Panc1 (cell line): ENCODE measurements at regions not wholly inside any gene's neighbourhood (a gene's known extent, or its start where the extent isn't known, plus 50 kb on each side); places are given as distances from the start of the nearest gene placed in this dataset.
"Not testable (repeated sequence)": the region's sequence is repeated elsewhere in the genome, so short reads cannot be mapped to it uniquely, and the experiment has no call there.

Experiments used
- TF ChIP-seq, protein P1 (sequence below): fragments of 450-650 bp; IDR thresholded peaks from 2 replicates; pipeline ENCODE4 v1.5.1; 2017; ENCODE audit warnings: mild to moderate bottlenecking
- TF ChIP-seq, protein P2 (sequence below), 2 experiments: IDR thresholded peaks; 2 replicates each; pipeline ENCODE4 v1.6.1; 2011 to 2012; ENCODE audit warnings: low read depth in 2 of 2, control low read depth in 1 of 2, low read length in 1 of 2, mild to moderate bottlenecking in 1 of 2, moderate library complexity in 1 of 2; ENCODE audit not compliant: insufficient read depth in 1 of 2

DNA sequence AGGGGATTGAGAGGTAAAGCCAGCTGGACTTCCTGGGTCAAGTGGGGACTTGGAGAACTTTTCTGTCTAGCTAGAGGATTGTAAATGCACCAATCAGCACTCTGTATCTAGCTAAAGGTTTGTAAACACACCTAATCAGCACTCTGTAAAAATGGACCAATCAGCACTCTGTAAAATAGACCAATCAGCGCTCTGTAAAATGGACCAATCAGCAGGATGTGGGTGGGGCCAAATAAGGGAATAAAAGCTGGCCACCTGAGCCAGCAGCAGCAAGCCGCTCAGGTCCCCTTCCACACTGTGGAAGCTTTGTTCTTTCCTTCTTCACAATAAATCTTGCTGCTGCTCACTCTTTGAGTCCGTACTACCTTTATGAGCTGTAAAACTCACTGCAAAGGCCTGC, 87.7 kb downstream of the COPRS start:
- TF ChIP-seq, protein P1, sequence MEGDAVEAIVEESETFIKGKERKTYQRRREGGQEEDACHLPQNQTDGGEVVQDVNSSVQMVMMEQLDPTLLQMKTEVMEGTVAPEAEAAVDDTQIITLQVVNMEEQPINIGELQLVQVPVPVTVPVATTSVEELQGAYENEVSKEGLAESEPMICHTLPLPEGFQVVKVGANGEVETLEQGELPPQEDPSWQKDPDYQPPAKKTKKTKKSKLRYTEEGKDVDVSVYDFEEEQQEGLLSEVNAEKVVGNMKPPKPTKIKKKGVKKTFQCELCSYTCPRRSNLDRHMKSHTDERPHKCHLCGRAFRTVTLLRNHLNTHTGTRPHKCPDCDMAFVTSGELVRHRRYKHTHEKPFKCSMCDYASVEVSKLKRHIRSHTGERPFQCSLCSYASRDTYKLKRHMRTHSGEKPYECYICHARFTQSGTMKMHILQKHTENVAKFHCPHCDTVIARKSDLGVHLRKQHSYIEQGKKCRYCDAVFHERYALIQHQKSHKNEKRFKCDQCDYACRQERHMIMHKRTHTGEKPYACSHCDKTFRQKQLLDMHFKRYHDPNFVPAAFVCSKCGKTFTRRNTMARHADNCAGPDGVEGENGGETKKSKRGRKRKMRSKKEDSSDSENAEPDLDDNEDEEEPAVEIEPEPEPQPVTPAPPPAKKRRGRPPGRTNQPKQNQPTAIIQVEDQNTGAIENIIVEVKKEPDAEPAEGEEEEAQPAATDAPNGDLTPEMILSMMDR, result not testable (repeated sequence)
- TF ChIP-seq, protein P2, sequence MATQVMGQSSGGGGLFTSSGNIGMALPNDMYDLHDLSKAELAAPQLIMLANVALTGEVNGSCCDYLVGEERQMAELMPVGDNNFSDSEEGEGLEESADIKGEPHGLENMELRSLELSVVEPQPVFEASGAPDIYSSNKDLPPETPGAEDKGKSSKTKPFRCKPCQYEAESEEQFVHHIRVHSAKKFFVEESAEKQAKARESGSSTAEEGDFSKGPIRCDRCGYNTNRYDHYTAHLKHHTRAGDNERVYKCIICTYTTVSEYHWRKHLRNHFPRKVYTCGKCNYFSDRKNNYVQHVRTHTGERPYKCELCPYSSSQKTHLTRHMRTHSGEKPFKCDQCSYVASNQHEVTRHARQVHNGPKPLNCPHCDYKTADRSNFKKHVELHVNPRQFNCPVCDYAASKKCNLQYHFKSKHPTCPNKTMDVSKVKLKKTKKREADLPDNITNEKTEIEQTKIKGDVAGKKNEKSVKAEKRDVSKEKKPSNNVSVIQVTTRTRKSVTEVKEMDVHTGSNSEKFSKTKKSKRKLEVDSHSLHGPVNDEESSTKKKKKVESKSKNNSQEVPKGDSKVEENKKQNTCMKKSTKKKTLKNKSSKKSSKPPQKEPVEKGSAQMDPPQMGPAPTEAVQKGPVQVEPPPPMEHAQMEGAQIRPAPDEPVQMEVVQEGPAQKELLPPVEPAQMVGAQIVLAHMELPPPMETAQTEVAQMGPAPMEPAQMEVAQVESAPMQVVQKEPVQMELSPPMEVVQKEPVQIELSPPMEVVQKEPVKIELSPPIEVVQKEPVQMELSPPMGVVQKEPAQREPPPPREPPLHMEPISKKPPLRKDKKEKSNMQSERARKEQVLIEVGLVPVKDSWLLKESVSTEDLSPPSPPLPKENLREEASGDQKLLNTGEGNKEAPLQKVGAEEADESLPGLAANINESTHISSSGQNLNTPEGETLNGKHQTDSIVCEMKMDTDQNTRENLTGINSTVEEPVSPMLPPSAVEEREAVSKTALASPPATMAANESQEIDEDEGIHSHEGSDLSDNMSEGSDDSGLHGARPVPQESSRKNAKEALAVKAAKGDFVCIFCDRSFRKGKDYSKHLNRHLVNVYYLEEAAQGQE (IDR thresholded peaks at IDR 0.05; ENCODE audit: insufficient read depth in 1 of 2, low read depth in 2 of 2, low read length in 1 of 2), result not testable (repeated sequence)
